GM19463 (cell line): ENCODE measurements at regions not wholly inside any gene's neighbourhood (a gene's known extent, or its start where the extent isn't known, plus 50 kb on each side); places are given as distances from the start of the nearest gene placed in this dataset.

Source experiments
- ATAC-seq: cut with Tn5 transposase; IDR thresholded peaks from one replicate; pipeline ENCODE4 v1.9.1; 2021; ENCODE audit warnings: mild to moderate bottlenecking, moderate library complexity; ENCODE audit not compliant: unreplicated experiment

- no peak for ATAC-seq
These were observed 76.7 kb upstream of the WDR75 start for GRCh38 chr2:189364607-189365006.

- no peak for ATAC-seq
These were observed 74.9 kb upstream of the WDR75 start for GRCh38 chr2:189366349-189366748.

GRCh38 chr2:189367343-189367742, 73.9 kb upstream of the WDR75 start:
- ATAC-seq = no peak

- ATAC-seq = no peak
These were observed 71.7 kb upstream of the WDR75 start for GRCh38 chr2:189369566-189369965.

- ATAC-seq = no peak
These were observed 70.6 kb upstream of the WDR75 start for GRCh38 chr2:189370719-189371118.

GRCh38 chr2:189372688-189373257, 68.5 kb upstream of the WDR75 start:
- ATAC-seq = no peak

- no peak for ATAC-seq
These were observed 66.8 kb upstream of the WDR75 start for GRCh38 chr2:189374481-189374880.

GRCh38 chr2:189375842-189376241, 65.4 kb upstream of the WDR75 start:
- ATAC-seq = no peak

GRCh38 chr2:189379287-189379630, 62.0 kb upstream of the WDR75 start:
- no peak for ATAC-seq

- no peak for ATAC-seq
These were observed 61.5 kb upstream of the WDR75 start for GRCh38 chr2:189379731-189380261.

- ATAC-seq = no peak
These were observed 58.6 kb upstream of the WDR75 start for GRCh38 chr2:189382668-189383067.

GRCh38 chr2:189386741-189387140, 54.5 kb upstream of the WDR75 start:
- no peak for ATAC-seq

- no peak for ATAC-seq
These were observed 50.1 kb upstream of the WDR75 start for GRCh38 chr2:189391201-189391600.
